H1 (cell line): ENCODE measurements at regions not wholly inside any gene's neighbourhood (a gene's known extent, or its start where the extent isn't known, plus 50 kb on each side); places are given as distances from the start of the nearest gene placed in this dataset.

Experiments
- CTCF ChIA-PET: fragments of 300-600 bp; sonication (Branson Sonifier 250); formaldehyde crosslinking; loops from one replicate; lab custom pipeline; 2021; ENCODE audit not compliant: partially characterized antibody; lab: Charles Lee
- POLR2A ChIA-PET: fragments of 300-600 bp; sonication (Branson Sonifier 250); formaldehyde crosslinking; loops from one replicate; lab custom pipeline; 2021; ENCODE audit warnings: inconsistent platforms; ENCODE audit not compliant: partially characterized antibody; lab: Charles Lee
- DNase-seq, 2 experiments: peaks; one replicate each; pipeline versions ENCODE4 v3.0.0 to v3.0.0-alpha.2; 2010 to 2022; ENCODE audit warnings: low spot score in 2 of 2, low read depth in 1 of 2, mixed read lengths in 1 of 2
- FAIRE-seq: peaks from 2 replicates; lab custom pipeline; 2011; peaks lifted over from hg19 to GRCh38; lab: Jason Lieb, UNC
- H2AFZ ChIP-seq: 2 replicates; pipeline ENCODE4 v1.8.1; 2012; ENCODE audit warnings: low read length, inconsistent platforms
- H2AK5ac ChIP-seq: 2 replicates; pipeline ENCODE4 v1.6.1; 2013; ENCODE audit warnings: low read depth, low read length
- H2BK120ac ChIP-seq: replicated peaks from 2 replicates; pipeline ENCODE3; 2013; ENCODE audit warnings: low read depth, low read length, inconsistent platforms
- H2BK12ac ChIP-seq: 2 replicates; pipeline ENCODE4 v1.6.1; 2013; ENCODE audit warnings: low read depth, low read length
- H2BK15ac ChIP-seq: 2 replicates; pipeline ENCODE4 v1.6.1; 2013; ENCODE audit warnings: low read length
- H2BK20ac ChIP-seq: 2 replicates; pipeline ENCODE4 v1.6.1; 2013; ENCODE audit warnings: low read length
- H2BK5ac ChIP-seq: 2 replicates; pipeline ENCODE4 v1.6.1; 2013; ENCODE audit warnings: low read depth, low read length
- H3K14ac ChIP-seq: 2 replicates; pipeline ENCODE4 v1.6.1; 2013; ENCODE audit warnings: inconsistent platforms; ENCODE audit not compliant: insufficient read length
- H3K18ac ChIP-seq: 2 replicates; pipeline ENCODE4 v1.6.1; 2013; ENCODE audit warnings: low read length; ENCODE audit errors: extremely low read depth
- H3K23ac ChIP-seq: 2 replicates; pipeline ENCODE4 v1.6.1; 2013; ENCODE audit warnings: inconsistent platforms; ENCODE audit not compliant: insufficient read length
- H3K23me2 ChIP-seq: 2 replicates; pipeline ENCODE4 v1.6.1; 2013; ENCODE audit warnings: low read depth, low read length
- H3K27ac ChIP-seq: 2 replicates; pipeline ENCODE4 v1.6.1; 2011; ENCODE audit warnings: low read depth, low read length, inconsistent platforms
- H3K27me3 ChIP-seq, 4 experiments: replicated peaks in 1 of 4; 1 replicate in 1 of 4; 2 replicates in 3 of 4; pipeline versions ENCODE4 v1.6.1 to v1.8.1; 2011 to 2013; ENCODE audit warnings: low read length in 3 of 4, mild to moderate bottlenecking in 3 of 4, inconsistent platforms in 2 of 4, mixed read lengths in 2 of 4, moderate library complexity in 1 of 4; ENCODE audit not compliant: control insufficient read depth in 3 of 4, insufficient read depth in 3 of 4; ENCODE audit errors: extremely low read depth in 1 of 4
- H3K36me3 ChIP-seq, 4 experiments: 2 replicates each; pipeline versions ENCODE4 v1.6.1 to v1.8.1; 2011 to 2013; ENCODE audit warnings: mild to moderate bottlenecking in 4 of 4, low read length in 3 of 4, moderate library complexity in 2 of 4, control low read depth in 1 of 4, inconsistent platforms in 1 of 4; ENCODE audit not compliant: insufficient read depth in 4 of 4, control insufficient read depth in 2 of 4
- H3K4ac ChIP-seq: replicated peaks from 2 replicates; pipeline ENCODE3; 2013; ENCODE audit warnings: low read length, low read depth, mixed read lengths, inconsistent platforms; ENCODE audit not compliant: insufficient read length
- H3K4me1 ChIP-seq, 4 experiments: replicated peaks in 1 of 4; 1 replicate in 1 of 4; 2 replicates in 3 of 4; pipeline versions ENCODE4 v1.6.1 to v1.8.1; 2011 to 2013; ENCODE audit warnings: low read length in 3 of 4, inconsistent platforms in 2 of 4, mixed read lengths in 1 of 4; ENCODE audit not compliant: insufficient read depth in 4 of 4, control insufficient read depth in 3 of 4
- H3K4me2 ChIP-seq, 2 experiments: 2 replicates each; pipeline versions ENCODE4 v1.6.1 to v1.8.1; 2011 to 2013; ENCODE audit warnings: low read depth in 2 of 2, low read length in 2 of 2, control low read depth in 1 of 2, inconsistent platforms in 1 of 2, mild to moderate bottlenecking in 1 of 2; ENCODE audit not compliant: insufficient read depth in 1 of 2
- H3K4me3 ChIP-seq, 4 experiments: fragments of 200-600, 300-600 bp in 1 of 4; sonication (generic), shearing (Covaris generic), sonication (Bioruptor Twin) in 1 of 4; 2 replicates each; pipeline versions ENCODE4 v1.5.1 to v1.8.1; 2011 to 2016; ENCODE audit warnings: low read length in 4 of 4, low read depth in 3 of 4, control low read depth in 2 of 4, inconsistent platforms in 2 of 4, mild to moderate bottlenecking in 2 of 4, mixed read lengths in 1 of 4, moderate library complexity in 1 of 4; ENCODE audit not compliant: insufficient read depth in 2 of 4; ENCODE audit errors: extremely low read depth in 1 of 4
- H3K56ac ChIP-seq: replicated peaks from 2 replicates; pipeline ENCODE3; 2013; ENCODE audit warnings: low read depth, mild to moderate bottlenecking, mixed read lengths, low read length, inconsistent platforms; ENCODE audit not compliant: insufficient read length
- H3K79me1 ChIP-seq: 2 replicates; pipeline ENCODE4 v1.6.1; 2013; ENCODE audit warnings: low read depth, low read length, control low read depth
- H3K79me2 ChIP-seq, 2 experiments: 2 replicates each; pipeline versions ENCODE4 v1.6.1 to v1.8.1; 2012 to 2013; ENCODE audit warnings: low read length in 2 of 2, mild to moderate bottlenecking in 2 of 2, inconsistent platforms in 1 of 2; ENCODE audit not compliant: insufficient read depth in 2 of 2, control insufficient read depth in 1 of 2
- H3K9ac ChIP-seq, 4 experiments: replicated peaks in 1 of 4; 1 replicate in 1 of 4; 2 replicates in 3 of 4; pipeline versions ENCODE4 v1.6.1 to v1.8.1; 2011 to 2013; ENCODE audit warnings: low read depth in 3 of 4, low read length in 3 of 4, control low read depth in 2 of 4, mild to moderate bottlenecking in 2 of 4, moderate library complexity in 2 of 4, inconsistent platforms in 1 of 4; ENCODE audit errors: extremely low read depth in 1 of 4
- H3K9me3 ChIP-seq, 2 experiments: 2 replicates each; pipeline versions ENCODE4 v1.6.1 to v1.8.1; 2012 to 2013; ENCODE audit warnings: mild to moderate bottlenecking in 2 of 2, moderate library complexity in 2 of 2, control low read depth in 1 of 2, inconsistent platforms in 1 of 2, low read depth in 1 of 2, low read length in 1 of 2, mixed read lengths in 1 of 2; ENCODE audit not compliant: insufficient read depth in 2 of 2
- H4K20me1 ChIP-seq, 2 experiments: replicated peaks in 1 of 2; 2 replicates each; pipeline versions ENCODE3 to v1.8.1; 2011 to 2013; ENCODE audit warnings: inconsistent platforms in 2 of 2, low read length in 2 of 2, mild to moderate bottlenecking in 1 of 2; ENCODE audit not compliant: insufficient read depth in 2 of 2, control insufficient read depth in 1 of 2
- H4K5ac ChIP-seq: 2 replicates; pipeline ENCODE4 v1.6.1; 2013; ENCODE audit warnings: low read length, low read depth, mixed read lengths, inconsistent platforms; ENCODE audit not compliant: insufficient read length
- H4K8ac ChIP-seq: 2 replicates; pipeline ENCODE4 v1.8.0; 2013; ENCODE audit warnings: mild to moderate bottlenecking, moderate library complexity, low read length, inconsistent platforms; ENCODE audit not compliant: insufficient read depth; ENCODE audit errors: extremely low read depth
- H4K91ac ChIP-seq: replicated peaks from 2 replicates; pipeline ENCODE3; 2013; ENCODE audit warnings: low read length, mixed read lengths, inconsistent platforms; ENCODE audit not compliant: insufficient read length
- ASH2L ChIP-seq: fragments of 200-600, 300-600 bp; sonication (generic); IDR thresholded peaks from one replicate; pipeline ENCODE4 v1.7.1; 2017; ENCODE audit warnings: low read length
- PHF8 ChIP-seq: fragments of 200-600 bp; sonication (generic); conservative IDR thresholded peaks from 2 replicates; pipeline ENCODE4 v1.7.1; 2012; ENCODE audit warnings: low read depth, mild to moderate bottlenecking, inconsistent platforms, low read length, moderate library complexity
- RNF2 ChIP-seq: fragments of 200-900, 300-1000 bp; sonication (generic); IDR thresholded peaks from 2 replicates; pipeline ENCODE4 v1.7.1; 2016; ENCODE audit warnings: borderline replicate concordance, low read depth, mild to moderate bottlenecking, antibody characterized with exemption, low read length; ENCODE audit not compliant: poor library complexity, severe bottlenecking; ENCODE audit errors: missing control alignments
- SP4 ChIP-seq: IDR thresholded peaks from 2 replicates; pipeline ENCODE4 v1.6.1; 2012; ENCODE audit warnings: low read length, inconsistent platforms
- WGBS, 2 experiments: shearing (Covaris generic) in 1 of 2; methylation state at CpG; one replicate each; pipeline versions ENCODE4 v1.1.6 to v1.1.7; 2013 to 2015; ENCODE audit warnings: low lambda C conversion rate in 2 of 2, mixed read lengths in 2 of 2, inconsistent platforms in 1 of 2, low coverage in 1 of 2, missing lambda C conversion rate in 1 of 2; ENCODE audit not compliant: insufficient replicate concordance in 2 of 2, insufficient coverage in 1 of 2, insufficient read length in 1 of 2; ENCODE audit errors: extremely low coverage in 1 of 2, missing lambda C conversion rate in 1 of 2; 5-methylcytosine and 5-hydroxymethylcytosine counted together

DNA sequence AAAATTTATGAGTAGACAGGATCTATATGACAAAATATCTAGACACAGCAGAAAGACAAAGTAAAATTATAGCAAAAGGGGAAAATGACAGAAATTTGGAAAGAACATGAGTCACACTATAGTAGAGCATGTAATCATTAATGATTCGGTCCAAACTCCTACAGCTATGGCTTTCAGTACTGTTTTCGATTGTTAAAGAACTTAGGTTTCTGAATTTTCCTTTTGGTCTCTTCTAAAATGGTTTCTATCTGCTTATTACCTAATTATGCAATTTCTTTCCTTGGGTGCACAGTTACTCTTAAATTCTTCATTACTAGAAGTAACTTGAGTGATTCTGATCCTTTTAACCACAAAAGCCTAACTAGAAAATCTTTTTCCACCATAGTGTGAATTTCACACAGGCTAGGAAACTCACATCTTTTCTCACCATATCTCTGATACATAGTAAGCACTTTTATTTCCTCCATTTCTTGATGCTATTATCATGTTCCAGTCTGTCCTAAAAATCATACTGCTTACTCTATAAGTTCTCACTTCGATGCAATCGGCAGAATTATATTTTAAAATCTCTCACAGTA lies 1101.4 kb downstream of the PCDH9 start:
- Histone ChIP-seq H2AFZ (no peak overlapping the region), H3K79me1 (no peaks in the 10 kb centered on the region), H4K91ac (no peak overlapping the region), H2AK5ac (no peak overlapping the region), H4K5ac (no peak overlapping the region), H2BK5ac (no peak overlapping the region), H3K56ac (no peak overlapping the region), H2BK20ac (no peak overlapping the region), H3K4me1 (no peaks in the 10 kb centered on the region), H4K20me1 (no peaks in the 10 kb centered on the region), H3K4ac (no peak overlapping the region), H4K8ac (no peak overlapping the region), H3K9ac (no peak overlapping the region), H2BK120ac (no peak overlapping the region), H3K36me3 (no peaks in the 10 kb centered on the region), H3K27ac (no peak overlapping the region), H3K9me3 (no peaks in the 10 kb centered on the region), H3K27me3 (no peaks in the 10 kb centered on the region), H3K14ac (no peak overlapping the region)
- CTCF ChIA-PET, result interaction anchor here (1.0 kb wide), 1 partner anchor 17 kb away, joined by 3 read pairs; no protein-coding TSS in a partner anchor
- DNase-seq, result no peak
- 93% methylated on average over 4 of the region's 4 CpGs; no CpG with 5 or more reads in 1 of the 2 experiments for WGBS, 2 experiments
- TF ChIP-seq ASH2L (no peak), SP4 (no peak), PHF8 (no peak), RNF2 (no peak)
- TF ChIP-seq, all 59 proteins: peak for 0
- Histone ChIP-seq H3K23me2 (no peaks in the 10 kb centered on the region), H2BK12ac (no peak overlapping the region), H3K18ac (no peak overlapping the region), H3K4me2 (no peak overlapping the region), H3K23ac (no peak overlapping the region), H3K79me2 (no peaks in the 10 kb centered on the region), H3K4me3 (no peak overlapping the region), H2BK15ac (no peak overlapping the region)
- no peak for FAIRE-seq
- POLR2A ChIA-PET, result no interaction called here
